ENCODE measurements at regions not wholly inside any gene's neighbourhood (a gene's known extent, or its start where the extent isn't known, plus 50 kb on each side); places are given as distances from the start of the nearest gene placed in this dataset.

DNA sequence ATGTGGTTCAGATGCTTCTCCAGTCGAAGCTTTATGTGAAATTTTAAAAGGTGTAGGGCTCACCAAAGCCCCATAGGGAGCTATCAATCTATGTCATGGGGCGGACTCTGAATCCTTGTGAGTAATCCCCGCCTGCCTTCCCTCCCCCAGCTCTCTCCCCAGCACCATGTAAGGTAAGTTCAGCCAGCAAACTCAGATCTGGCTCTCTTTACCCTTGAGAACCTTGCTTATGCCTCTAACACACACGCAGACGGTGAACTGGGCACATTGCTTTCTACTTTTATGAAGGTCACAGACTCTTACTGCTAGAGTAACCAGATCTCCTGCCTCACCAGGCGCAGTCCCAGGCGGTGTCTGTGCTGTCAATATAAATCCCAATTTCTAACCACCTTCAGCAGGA, 82.6 kb upstream of the CNKSR3 start:
- H3K36me3 ChIP-seq (ENCODE audit: insufficient read depth) = no peaks in the 10 kb centered on the region
- no peak overlapping the region for H2AFZ ChIP-seq (ENCODE audit: low read depth)
- H3K4me1 ChIP-seq (ENCODE audit: low read depth, poor library complexity, severe bottlenecking) = no peaks in the 10 kb centered on the region
- no peak overlapping the region for H3K4me2 ChIP-seq
- no peaks in the 10 kb centered on the region for H3K27me3 ChIP-seq (ENCODE audit: insufficient read depth, low read depth)
- TF ChIP-seq, protein P1, sequence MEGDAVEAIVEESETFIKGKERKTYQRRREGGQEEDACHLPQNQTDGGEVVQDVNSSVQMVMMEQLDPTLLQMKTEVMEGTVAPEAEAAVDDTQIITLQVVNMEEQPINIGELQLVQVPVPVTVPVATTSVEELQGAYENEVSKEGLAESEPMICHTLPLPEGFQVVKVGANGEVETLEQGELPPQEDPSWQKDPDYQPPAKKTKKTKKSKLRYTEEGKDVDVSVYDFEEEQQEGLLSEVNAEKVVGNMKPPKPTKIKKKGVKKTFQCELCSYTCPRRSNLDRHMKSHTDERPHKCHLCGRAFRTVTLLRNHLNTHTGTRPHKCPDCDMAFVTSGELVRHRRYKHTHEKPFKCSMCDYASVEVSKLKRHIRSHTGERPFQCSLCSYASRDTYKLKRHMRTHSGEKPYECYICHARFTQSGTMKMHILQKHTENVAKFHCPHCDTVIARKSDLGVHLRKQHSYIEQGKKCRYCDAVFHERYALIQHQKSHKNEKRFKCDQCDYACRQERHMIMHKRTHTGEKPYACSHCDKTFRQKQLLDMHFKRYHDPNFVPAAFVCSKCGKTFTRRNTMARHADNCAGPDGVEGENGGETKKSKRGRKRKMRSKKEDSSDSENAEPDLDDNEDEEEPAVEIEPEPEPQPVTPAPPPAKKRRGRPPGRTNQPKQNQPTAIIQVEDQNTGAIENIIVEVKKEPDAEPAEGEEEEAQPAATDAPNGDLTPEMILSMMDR (conservative IDR thresholded peaks at IDR 0.05; ENCODE audit: low read depth, low read length) = no peak
- H3K27ac ChIP-seq = no peak overlapping the region
- no peaks in the 10 kb centered on the region for H3K79me2 ChIP-seq (ENCODE audit: insufficient read depth, low read depth)
- no peaks in the 10 kb centered on the region for H4K20me1 ChIP-seq (ENCODE audit: insufficient read depth)
- H3K4me3 ChIP-seq (IDR thresholded peaks at IDR 0.05; ENCODE audit: insufficient read depth, low read depth, low read length) = no peak overlapping the region
- H3K9ac ChIP-seq = no peak overlapping the region

DNA sequence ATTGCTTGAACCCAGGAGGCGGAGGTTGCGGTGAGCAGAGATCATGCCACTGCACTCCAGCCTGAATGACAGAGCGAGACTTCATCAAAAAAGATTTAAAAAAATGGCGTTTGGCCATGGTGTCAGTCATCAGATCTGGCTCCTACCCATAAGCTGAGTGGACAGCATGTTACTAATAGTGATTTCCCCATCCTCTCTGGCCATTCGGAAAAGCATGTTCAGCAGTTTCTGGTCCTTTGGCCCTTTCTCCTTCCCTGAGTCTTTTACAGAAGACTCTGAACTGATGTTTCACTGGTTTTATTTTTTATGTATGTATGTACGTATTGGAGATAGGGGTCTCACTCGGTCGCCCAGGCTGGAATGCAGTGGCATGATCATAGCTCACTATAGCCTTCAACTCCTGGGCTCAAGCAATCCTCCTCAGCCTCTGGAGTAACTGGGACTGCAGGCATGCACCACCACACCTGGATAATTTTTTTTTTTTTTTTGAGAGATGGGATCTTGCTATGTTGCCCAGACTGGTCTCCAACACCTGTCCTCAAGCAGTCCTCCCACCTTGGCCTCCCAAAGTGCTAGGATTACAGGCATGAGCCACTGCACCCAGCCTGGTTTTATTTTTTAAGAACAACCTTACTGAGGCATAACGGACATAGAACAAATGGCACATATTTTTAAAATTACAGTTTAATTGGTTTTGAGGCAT, 84.2 kb upstream of the CNKSR3 start:
- Histone ChIP-seq H3K4me1 (ENCODE audit: low read depth, poor library complexity, severe bottlenecking) (no peaks in the 10 kb centered on the region), H3K27ac (no peak overlapping the region), H3K36me3 (ENCODE audit: insufficient read depth) (no peaks in the 10 kb centered on the region), H4K20me1 (ENCODE audit: insufficient read depth) (no peaks in the 10 kb centered on the region), H3K4me3 (IDR thresholded peaks at IDR 0.05; ENCODE audit: insufficient read depth, low read depth, low read length) (no peak overlapping the region), H2AFZ (ENCODE audit: low read depth) (no peak overlapping the region), H3K9ac (no peak overlapping the region), H3K27me3 (ENCODE audit: insufficient read depth, low read depth) (no peaks in the 10 kb centered on the region), H3K4me2 (no peak overlapping the region), H3K79me2 (ENCODE audit: insufficient read depth, low read depth) (no peaks in the 10 kb centered on the region)
- TF ChIP-seq, protein P1 (conservative IDR thresholded peaks at IDR 0.05; ENCODE audit: low read depth, low read length) = no peak

DNA sequence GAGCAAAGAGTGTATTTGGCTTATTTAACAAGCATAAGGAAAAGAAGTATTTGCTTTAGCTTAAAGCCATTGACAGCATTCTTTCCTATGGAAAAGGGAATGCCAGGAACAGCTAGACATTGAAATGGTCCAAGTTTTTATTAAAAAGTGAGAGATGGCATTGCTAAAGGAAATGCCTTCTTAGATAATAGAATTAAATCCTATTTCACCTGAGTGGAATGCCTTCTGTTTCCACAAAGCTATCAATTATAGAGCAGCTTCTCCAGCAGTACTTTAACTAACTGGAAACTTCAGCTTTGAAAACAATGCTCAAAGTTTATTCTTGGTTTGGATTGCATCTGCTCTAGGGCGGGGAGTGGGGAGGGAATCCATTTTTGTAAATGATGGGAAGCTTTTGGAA, 85.1 kb upstream of the CNKSR3 start:
- H3K27me3 ChIP-seq (ENCODE audit: insufficient read depth, low read depth) = no peaks in the 10 kb centered on the region
- H3K9ac ChIP-seq = no peak overlapping the region
- H3K36me3 ChIP-seq (ENCODE audit: insufficient read depth) = no peaks in the 10 kb centered on the region
- no peaks in the 10 kb centered on the region for H4K20me1 ChIP-seq (ENCODE audit: insufficient read depth)
- TF ChIP-seq, protein P1 (conservative IDR thresholded peaks at IDR 0.05; ENCODE audit: low read depth, low read length) = no peak
- H3K4me3 ChIP-seq (IDR thresholded peaks at IDR 0.05; ENCODE audit: insufficient read depth, low read depth, low read length) = no peak overlapping the region
- H3K4me2 ChIP-seq = no peak overlapping the region
- no peaks in the 10 kb centered on the region for H3K4me1 ChIP-seq (ENCODE audit: low read depth, poor library complexity, severe bottlenecking)
- no peak overlapping the region for H3K27ac ChIP-seq
- no peak overlapping the region for H2AFZ ChIP-seq (ENCODE audit: low read depth)
- H3K79me2 ChIP-seq (ENCODE audit: insufficient read depth, low read depth) = no peaks in the 10 kb centered on the region

GRCh38 chr6:154596009-154596408, 85.5 kb upstream of the CNKSR3 start:
- Histone ChIP-seq H3K27ac (no peak overlapping the region), H3K9ac (no peak overlapping the region)
- TF ChIP-seq, protein P1 (conservative IDR thresholded peaks at IDR 0.05; ENCODE audit: low read depth, low read length) = no peak

More at GRCh38 chr6:154596009-154596408, 85.5 kb upstream of the CNKSR3 start:
- Histone ChIP-seq H3K4me3 (IDR thresholded peaks at IDR 0.05; ENCODE audit: insufficient read depth, low read depth, low read length) (no peak overlapping the region), H3K36me3 (ENCODE audit: insufficient read depth) (no peaks in the 10 kb centered on the region), H3K27me3 (ENCODE audit: insufficient read depth, low read depth) (no peaks in the 10 kb centered on the region), H4K20me1 (ENCODE audit: insufficient read depth) (no peaks in the 10 kb centered on the region), H3K79me2 (ENCODE audit: insufficient read depth, low read depth) (no peaks in the 10 kb centered on the region), H3K4me2 (no peak overlapping the region), H2AFZ (ENCODE audit: low read depth) (no peak overlapping the region), H3K4me1 (ENCODE audit: low read depth, poor library complexity, severe bottlenecking) (no peaks in the 10 kb centered on the region)
